ENCODE measurements at regions not wholly inside any gene's neighbourhood (a gene's known extent, or its start where the extent isn't known, plus 50 kb on each side); places are given as distances from the start of the nearest gene placed in this dataset.

DNA sequence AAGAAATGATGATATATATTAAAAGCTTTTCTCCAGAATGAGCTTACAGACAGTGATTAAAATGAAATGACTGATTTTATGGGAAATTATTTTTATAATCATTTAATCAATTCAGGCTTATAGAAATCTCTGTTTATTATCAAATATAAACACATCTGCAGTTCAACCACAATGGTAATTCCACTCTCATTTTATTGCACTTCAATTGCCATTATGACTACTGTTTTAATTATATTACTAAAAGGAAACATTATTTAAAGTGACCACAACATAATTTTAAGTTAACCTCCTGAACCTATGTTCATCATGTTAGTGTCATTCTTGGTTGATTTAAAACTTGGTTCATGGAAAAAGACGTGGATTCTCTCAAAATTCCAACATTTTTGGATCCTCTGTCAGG lies 536.3 kb downstream of the SLC6A15 start:
- Histone ChIP-seq H3K4me2 (ENCODE audit: insufficient read depth in 1 of 2, low read depth in 2 of 2, low read length in 2 of 2) (no peak overlapping the region), H3K18ac (ENCODE audit: extremely low read depth, low read length) (no peak overlapping the region), H4K91ac (replicated peaks; ENCODE audit: insufficient read length, low read length) (no peak overlapping the region), H2AK5ac (ENCODE audit: low read depth, low read length) (no peak overlapping the region), H3K4ac (replicated peaks; ENCODE audit: insufficient read length, low read depth, low read length) (no peak overlapping the region), H3K79me2 (ENCODE audit: control insufficient read depth in 1 of 2, insufficient read depth in 2 of 2, low read length in 2 of 2) (no peaks in the 10 kb centered on the region), H3K4me3 (ENCODE audit: extremely low read depth in 1 of 4, insufficient read depth in 2 of 4, low read depth in 3 of 4, low read length in 4 of 4) (no peak overlapping the region), H3K23ac (ENCODE audit: insufficient read length) (no peak overlapping the region), H3K27ac (ENCODE audit: low read depth, low read length) (no peak overlapping the region), H2BK15ac (ENCODE audit: low read length) (no peak overlapping the region), H3K79me1 (ENCODE audit: low read depth, low read length) (no peaks in the 10 kb centered on the region), H4K5ac (ENCODE audit: insufficient read length, low read depth, low read length) (no peak overlapping the region), H3K9ac (replicated peaks in 1 of 4; ENCODE audit: extremely low read depth in 1 of 4, low read depth in 3 of 4, low read length in 3 of 4) (no peak overlapping the region), H2BK120ac (replicated peaks; ENCODE audit: low read depth, low read length) (no peak overlapping the region), H2AFZ (ENCODE audit: low read length) (no peak overlapping the region), H3K4me1 (replicated peaks in 1 of 4; ENCODE audit: control insufficient read depth in 3 of 4, insufficient read depth in 4 of 4, low read length in 3 of 4) (no peaks in the 10 kb centered on the region), H3K9me3 (ENCODE audit: insufficient read depth in 2 of 2, low read depth in 1 of 2, low read length in 1 of 2) (no peaks in the 10 kb centered on the region), H4K8ac (ENCODE audit: extremely low read depth, insufficient read depth, low read length) (no peak overlapping the region), H2BK20ac (ENCODE audit: low read length) (no peak overlapping the region), H3K14ac (ENCODE audit: insufficient read length) (no peak overlapping the region), H2BK12ac (ENCODE audit: low read depth, low read length) (no peak overlapping the region), H2BK5ac (ENCODE audit: low read depth, low read length) (no peak overlapping the region), H3K36me3 (ENCODE audit: control insufficient read depth in 2 of 4, insufficient read depth in 4 of 4, low read length in 3 of 4) (no peaks in the 10 kb centered on the region), H3K27me3 (replicated peaks in 1 of 4; ENCODE audit: control insufficient read depth in 3 of 4, extremely low read depth in 1 of 4, insufficient read depth in 3 of 4, low read length in 3 of 4) (no peaks in the 10 kb centered on the region), H4K20me1 (replicated peaks in 1 of 2; ENCODE audit: control insufficient read depth in 1 of 2, insufficient read depth in 2 of 2, low read length in 2 of 2) (no peaks in the 10 kb centered on the region), H3K23me2 (ENCODE audit: low read depth, low read length) (no peaks in the 10 kb centered on the region), H3K56ac (replicated peaks; ENCODE audit: insufficient read length, low read depth, low read length) (no peak overlapping the region)
- DNase-seq (ENCODE audit: low read depth in 1 of 2, low spot score in 2 of 2), result no peak
- no peak for FAIRE-seq
- POLR2A ChIA-PET (ENCODE audit: partially characterized antibody), result no interaction called here
- WGBS, 2 experiments (ENCODE audit: extremely low coverage in 1 of 2, insufficient coverage in 1 of 2, insufficient read length in 1 of 2, insufficient replicate concordance in 2 of 2, low coverage in 1 of 2, low lambda C conversion rate in 2 of 2, missing lambda C conversion rate in 1 of 2), result 83% methylated on average over 1 of the region's 1 CpG; no CpG with 5 or more reads in 1 of the 2 experiments
- TF ChIP-seq RNF2 (IDR thresholded peaks at IDR 0.05; ENCODE audit: borderline replicate concordance, low read depth, low read length, missing control alignments, poor library complexity, severe bottlenecking) (no peak), CHD1 (IDR thresholded peaks at IDR 0.05; ENCODE audit: low read depth, low read length) (no peak), SIX5 (IDR thresholded peaks at IDR 0.05; ENCODE audit: low read depth, low read length) (no peak), NRF1 (IDR thresholded peaks at IDR 0.05; ENCODE audit: low read depth, low read length) (no peak), HDAC6 (IDR thresholded peaks at IDR 0.05; ENCODE audit: low read depth, low read length) (no peak), GABPA (IDR thresholded peaks at IDR 0.05; ENCODE audit: borderline replicate concordance, insufficient read depth, low read length) (no peak), MAFK (IDR thresholded peaks at IDR 0.05; ENCODE audit: low read depth, low read length) (no peak), CEBPB (IDR thresholded peaks at IDR 0.05; ENCODE audit: low read depth, low read length) (no peak), RFX5 (IDR thresholded peaks at IDR 0.05; ENCODE audit: borderline replicate concordance, low read depth, low read length) (no peak), HDAC2 (IDR thresholded peaks at IDR 0.05; ENCODE audit: borderline replicate concordance in 1 of 2, low read depth in 2 of 2, low read length in 2 of 2) (no peak), EP300 (IDR thresholded peaks at IDR 0.05; ENCODE audit: borderline replicate concordance in 1 of 2, low read depth in 2 of 2, low read length in 2 of 2) (no peak), JUND (IDR thresholded peaks at IDR 0.05; ENCODE audit: low read length) (no peak)
- CTCF ChIA-PET (ENCODE audit: partially characterized antibody), result no interaction called here

Measured in H1 (cell line).